ENCODE measurements at regions not wholly inside any gene's neighbourhood (a gene's known extent, or its start where the extent isn't known, plus 50 kb on each side); places are given as distances from the start of the nearest gene placed in this dataset.
"Not testable (repeated sequence)": the region's sequence is repeated elsewhere in the genome, so short reads cannot be mapped to it uniquely, and the experiment has no call there.

- no peak for DNase-seq (ENCODE audit: low spot score)
These were observed 237.8 kb downstream of the UACA start for GRCh38 chr15:70525551-70525950.

- DNase-seq (ENCODE audit: low spot score), result no peak
These were observed 238.9 kb downstream of the UACA start for GRCh38 chr15:70524470-70524869.

GRCh38 chr15:70523616-70524015 is 239.7 kb downstream of the UACA start:
- DNase-seq (ENCODE audit: low spot score), result no peak

- no peak for DNase-seq (ENCODE audit: low spot score)
These were observed 240.2 kb downstream of the UACA start for GRCh38 chr15:70523192-70523591.

GRCh38 chr15:70522323-70522966 is 240.9 kb downstream of the UACA start:
- DNase-seq (ENCODE audit: low spot score), result no peak

GRCh38 chr15:70521576-70522322 is 241.6 kb downstream of the UACA start:
- no peak for DNase-seq (ENCODE audit: low spot score)

GRCh38 chr15:70519616-70520015 is 243.7 kb downstream of the UACA start:
- no peak for DNase-seq (ENCODE audit: low spot score)

GRCh38 chr15:70519004-70519365 is 244.4 kb downstream of the UACA start:
- no peak for DNase-seq (ENCODE audit: low spot score)

- DNase-seq (ENCODE audit: low spot score), result no peak
These were observed 245.0 kb downstream of the UACA start for GRCh38 chr15:70518201-70519003.

GRCh38 chr15:70517194-70517590 is 246.2 kb downstream of the UACA start:
- DNase-seq (ENCODE audit: low spot score), result no peak

GRCh38 chr15:70516408-70517193 is 246.8 kb downstream of the UACA start:
- no peak for DNase-seq (ENCODE audit: low spot score)

- no peak for DNase-seq (ENCODE audit: low spot score)
These were observed 249.1 kb downstream of the UACA start for GRCh38 chr15:70514251-70514650.

GRCh38 chr15:70513819-70514218 is 249.5 kb downstream of the UACA start:
- DNase-seq (ENCODE audit: low spot score), result no peak

GRCh38 chr15:70512772-70513362 is 250.5 kb downstream of the UACA start:
- DNase-seq (ENCODE audit: low spot score), result peak; percentile 38

GRCh38 chr15:70511972-70512587 is 251.3 kb downstream of the UACA start:
- DNase-seq (ENCODE audit: low spot score), result not testable (repeated sequence)

GRCh38 chr15:70510433-70510832 is 252.9 kb downstream of the UACA start:
- DNase-seq (ENCODE audit: low spot score), result no peak

- no peak for DNase-seq (ENCODE audit: low spot score)
These were observed 253.6 kb downstream of the UACA start for GRCh38 chr15:70509731-70510143.

GRCh38 chr15:70509282-70509662 is 254.1 kb downstream of the UACA start:
- no peak for DNase-seq (ENCODE audit: low spot score)

- DNase-seq (ENCODE audit: low spot score), result peak; percentile 85
These were observed 254.6 kb downstream of the UACA start for GRCh38 chr15:70508561-70509281.

GRCh38 chr15:70507772-70508371 is 255.5 kb downstream of the UACA start:
- DNase-seq (ENCODE audit: low spot score), result no peak
